IMR-90 (cell line): ENCODE measurements at regions not wholly inside any gene's neighbourhood (a gene's known extent, or its start where the extent isn't known, plus 50 kb on each side); places are given as distances from the start of the nearest gene placed in this dataset.

Experiments
- ATAC-seq: fragments of 200-7000 bp; cut with Tn5 transposase; 2 replicates; pipeline ENCODE4 v1.9.1; 2020; ENCODE audit warnings: low read depth, mild to moderate bottlenecking, moderate library complexity
- BruUV-seq: library from RNA; stranded (reverse); fragments of 400-500 nt; replicated peaks from 2 replicates; lab custom pipeline; 2021; lab: Mats Ljungman, UMichigan
- CTCF ChIA-PET: fragments of 300-600 bp; formaldehyde crosslinking; extraction: SDS; loops from one replicate; lab custom pipeline; 2021; ENCODE audit warnings: antibody characterized with exemption; lab: Yijun Ruan, JAX
- POLR2A ChIA-PET: fragments of 300-600 bp; sonication (Branson Sonifier 250); formaldehyde crosslinking; loops from one replicate; lab custom pipeline; 2022; ENCODE audit warnings: antibody characterized with exemption; ENCODE audit not compliant: unreplicated experiment; lab: Charles Lee
- DNase-seq: peaks from one replicate; pipeline ENCODE4 v3.0.0; 2013
- H2AFZ ChIP-seq: replicated peaks from 2 replicates; pipeline ENCODE3; 2013; ENCODE audit warnings: low read length, mild to moderate bottlenecking; ENCODE audit not compliant: poor library complexity
- H2AK5ac ChIP-seq: 2 replicates; pipeline ENCODE4 v1.6.1; 2013; ENCODE audit warnings: low read depth, low read length, inconsistent platforms
- H2AK9ac ChIP-seq: replicated peaks from 2 replicates; pipeline ENCODE3; 2013; ENCODE audit warnings: mild to moderate bottlenecking, low read depth, low read length, moderate library complexity; ENCODE audit not compliant: poor library complexity
- H2BK120ac ChIP-seq: 2 replicates; pipeline ENCODE4 v1.6.1; 2013; ENCODE audit warnings: low read depth, low read length, inconsistent platforms
- H2BK15ac ChIP-seq: 3 replicates; pipeline ENCODE4 v1.6.1; 2013; ENCODE audit warnings: low read depth, low read length, inconsistent platforms
- H2BK20ac ChIP-seq: 2 replicates; pipeline ENCODE4 v1.6.1; 2013; ENCODE audit warnings: low read depth, mild to moderate bottlenecking, inconsistent platforms, low read length, moderate library complexity
- H2BK5ac ChIP-seq: 2 replicates; pipeline ENCODE4 v1.6.1; 2013; ENCODE audit warnings: mild to moderate bottlenecking, low read depth, low read length, inconsistent platforms; ENCODE audit not compliant: poor library complexity, severe bottlenecking
- H3K14ac ChIP-seq: replicated peaks from 2 replicates; pipeline ENCODE4 v1.6.1; 2013; ENCODE audit warnings: low read depth, low read length, inconsistent platforms
- H3K18ac ChIP-seq: 2 replicates; pipeline ENCODE4 v1.6.1; 2013; ENCODE audit warnings: low read depth, low read length, control low read depth
- H3K23ac ChIP-seq: 2 replicates; pipeline ENCODE4 v1.6.1; 2013; ENCODE audit warnings: low read depth, low read length, inconsistent platforms
- H3K27ac ChIP-seq: 2 replicates; pipeline ENCODE4 v1.5.1; 2013; ENCODE audit warnings: mild to moderate bottlenecking, control low read depth, low read length; ENCODE audit not compliant: insufficient read depth
- H3K27me3 ChIP-seq: 2 replicates; pipeline ENCODE4 v1.6.1; 2013; ENCODE audit warnings: low read length; ENCODE audit not compliant: control insufficient read depth, insufficient read depth
- H3K36me3 ChIP-seq: 2 replicates; pipeline ENCODE4 v1.6.1; 2013; ENCODE audit warnings: low read length, mixed read lengths; ENCODE audit not compliant: control insufficient read depth, insufficient read depth
- H3K4ac ChIP-seq: 2 replicates; pipeline ENCODE4 v1.6.1; 2013; ENCODE audit warnings: low read depth, low read length, inconsistent platforms
- H3K4me1 ChIP-seq: 2 replicates; pipeline ENCODE4 v1.6.1; 2013; ENCODE audit warnings: low read length, mixed read lengths; ENCODE audit not compliant: control insufficient read depth, insufficient read depth
- H3K4me2 ChIP-seq: 2 replicates; pipeline ENCODE4 v1.6.1; 2013; ENCODE audit warnings: low read depth, mild to moderate bottlenecking, control low read depth, low read length, moderate library complexity
- H3K4me3 ChIP-seq: 2 replicates; pipeline ENCODE4 v1.5.1; 2013; ENCODE audit warnings: low read depth, mild to moderate bottlenecking, control low read depth, low read length, moderate library complexity; ENCODE audit not compliant: insufficient read depth
- H3K56ac ChIP-seq: 2 replicates; pipeline ENCODE4 v1.6.1; 2013; ENCODE audit warnings: low read length, inconsistent platforms; ENCODE audit not compliant: insufficient read depth; ENCODE audit errors: extremely low read depth
- H3K79me1 ChIP-seq, 2 experiments: 2 replicates each; pipeline ENCODE4 v1.6.1; 2013; ENCODE audit warnings: low read length in 2 of 2, inconsistent platforms in 1 of 2, low read depth in 1 of 2
- H3K9ac ChIP-seq: 2 replicates; pipeline ENCODE4 v1.6.1; 2013; ENCODE audit warnings: low read depth, low read length, control low read depth
- H3K9me1 ChIP-seq: 2 replicates; pipeline ENCODE4 v1.6.1; 2013; ENCODE audit warnings: low read length, inconsistent platforms; ENCODE audit not compliant: insufficient read depth
- H3K9me3 ChIP-seq: 2 replicates; pipeline ENCODE4 v1.6.1; 2013; ENCODE audit warnings: low read length; ENCODE audit not compliant: control insufficient read depth, insufficient read depth
- H4K20me1 ChIP-seq: 2 replicates; pipeline ENCODE4 v1.6.1; 2013; ENCODE audit warnings: low read length, inconsistent platforms; ENCODE audit not compliant: insufficient read depth
- H4K5ac ChIP-seq: 2 replicates; pipeline ENCODE4 v1.6.1; 2013; ENCODE audit warnings: mild to moderate bottlenecking, low read depth, low read length, control low read depth
- H4K8ac ChIP-seq, 2 experiments: 2 replicates each; pipeline ENCODE4 v1.6.1; 2013; ENCODE audit warnings: low read depth in 2 of 2, low read length in 2 of 2, control low read depth in 1 of 2, inconsistent platforms in 1 of 2
- H4K91ac ChIP-seq: 2 replicates; pipeline ENCODE4 v1.6.1; 2013; ENCODE audit warnings: low read depth, low read length, inconsistent platforms; ENCODE audit not compliant: insufficient read depth
- BHLHE40 ChIP-seq: fragments of 150-350 bp; IDR thresholded peaks from 2 replicates; pipeline ENCODE4 v1.6.1; 2016; ENCODE audit warnings: mild to moderate bottlenecking, low read depth, low read length
- CEBPB ChIP-seq: IDR thresholded peaks from 2 replicates; pipeline ENCODE4 v1.6.1; 2012; ENCODE audit warnings: low read depth, low read length, improper control_type of control experiment
- CHD1 ChIP-seq: IDR thresholded peaks from 2 replicates; pipeline ENCODE4 v1.6.1; 2012; ENCODE audit warnings: low read depth, low read length, improper control_type of control experiment
- FOS ChIP-seq: fragments of 150-350 bp; IDR thresholded peaks from 2 replicates; pipeline ENCODE4 v1.6.1; 2016; ENCODE audit warnings: low read depth, low read length
- MAFK ChIP-seq: IDR thresholded peaks from 2 replicates; pipeline ENCODE4 v1.6.1; 2012; ENCODE audit warnings: low read depth, low read length, improper control_type of control experiment
- MAZ ChIP-seq: IDR thresholded peaks from 2 replicates; pipeline ENCODE4 v1.6.1; 2012; ENCODE audit warnings: low read depth, mild to moderate bottlenecking, low read length, improper control_type of control experiment, moderate library complexity, borderline replicate concordance
- MXI1 ChIP-seq: IDR thresholded peaks from 2 replicates; pipeline ENCODE4 v1.6.1; 2012; ENCODE audit warnings: low read depth, mild to moderate bottlenecking, low read length, moderate library complexity, borderline replicate concordance
- POLR2A ChIP-seq: IDR thresholded peaks from 2 replicates; pipeline ENCODE4 v1.6.1; 2012; ENCODE audit warnings: mild to moderate bottlenecking, low read depth, low read length
- RAD21 ChIP-seq: IDR thresholded peaks from 2 replicates; pipeline ENCODE4 v1.6.1; 2012; ENCODE audit warnings: low read length, improper control_type of control experiment
- RCOR1 ChIP-seq: IDR thresholded peaks from 2 replicates; pipeline ENCODE4 v1.6.1; 2012; ENCODE audit warnings: mild to moderate bottlenecking, low read length, improper control_type of control experiment; ENCODE audit not compliant: insufficient replicate concordance
- RFX5 ChIP-seq: IDR thresholded peaks from 2 replicates; pipeline ENCODE4 v1.8.0; 2012; ENCODE audit warnings: low read depth, mild to moderate bottlenecking, low read length, moderate library complexity
- WGBS, 2 experiments: methylation state at CpG; one replicate each; pipeline versions ENCODE4 v1.1.5 to v1.1.7; 2013; ENCODE audit warnings: missing lambda C conversion rate in 2 of 2; ENCODE audit not compliant: insufficient read length in 1 of 2; ENCODE audit errors: extremely low coverage in 2 of 2; 5-methylcytosine and 5-hydroxymethylcytosine counted together
- dilution Hi-C: fragments of 300-500 bp; cut with HindIII; formaldehyde crosslinking; loops from one replicate; pipeline ENCODE4 v1.14.3; 2018; ENCODE audit warnings: low sequenced_read_pairs; ENCODE audit not compliant: unreplicated experiment
- in situ Hi-C: fragments of 300-500 bp; cut with MboI; formaldehyde crosslinking; loops from 3 replicates; pipeline ENCODE4 v1.14.3; 2019; ENCODE audit warnings: low sequenced_read_pairs, inconsistent platforms, mixed read lengths
- intact Hi-C: fragments of 100-400 bp; cut with micrococcal nuclease; formaldehyde crosslinking; loops from 2 replicates; pipeline ENCODE4 v1.10.0; 2022
- TF ChIP-seq, protein P1 (sequence below): conservative IDR thresholded peaks from 2 replicates; pipeline ENCODE4 v1.5.1; 2012; ENCODE audit warnings: mild to moderate bottlenecking, low read depth, low read length, improper control_type of control experiment
- TF ChIP-seq, protein P2 (sequence below): fragments of 150-350 bp; IDR thresholded peaks from 2 replicates; pipeline ENCODE4 v1.6.1; 2017; ENCODE audit warnings: mild to moderate bottlenecking, antibody characterized with exemption, low read length, low read depth

DNA sequence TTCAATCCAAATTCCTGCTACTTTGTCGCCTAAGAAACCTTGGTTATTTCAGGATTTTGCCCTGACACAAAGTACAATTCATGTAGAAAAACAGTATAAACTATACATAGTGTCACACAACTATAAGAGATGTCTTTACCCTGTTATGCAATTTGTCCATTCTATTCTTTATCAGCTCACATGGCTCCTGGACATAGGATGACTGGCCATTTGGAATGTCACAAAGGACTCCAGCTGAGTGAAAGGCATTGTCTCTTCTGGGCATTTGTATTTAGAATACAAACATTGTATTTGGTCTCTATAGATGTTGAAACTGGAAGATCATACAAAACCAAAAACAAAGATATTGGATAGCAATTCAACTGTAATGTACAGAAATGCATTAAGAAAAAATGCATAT lies 944.6 kb upstream of the LRRTM1 start:
- Histone ChIP-seq H2BK5ac (no peak overlapping the region), H2BK120ac (no peak overlapping the region), H3K9ac (no peak overlapping the region), H3K4ac (no peak overlapping the region), H4K8ac (no peak overlapping the region), H3K4me2 (no peak overlapping the region), H4K20me1 (no peaks in the 10 kb centered on the region), H3K4me1 (no peaks in the 10 kb centered on the region), H3K9me1 (no peaks in the 10 kb centered on the region), H3K18ac (no peak overlapping the region), H3K27me3 (no peaks in the 10 kb centered on the region), H3K56ac (no peak overlapping the region), H2BK20ac (no peak overlapping the region), H4K91ac (no peak overlapping the region), H3K14ac (no peak overlapping the region), H2AFZ (no peak overlapping the region), H3K4me3 (no peak overlapping the region), H3K36me3 (no peaks in the 10 kb centered on the region), H2AK5ac (no peak overlapping the region), H3K23ac (no peak overlapping the region), H3K79me1 (no peaks in the 10 kb centered on the region), H3K9me3 (peaks cover 3% of the 10 kb centered on the region; the same call in 1 of the 2 replicates), H2BK15ac (no peak overlapping the region), H3K27ac (no peak overlapping the region), H4K5ac (no peak overlapping the region), H2AK9ac (no peak overlapping the region)
- BruUV-seq, result no TSS peak
- TF ChIP-seq BHLHE40 (no peak), CEBPB (no peak), POLR2A (no peak), MAZ (no peak), CHD1 (no peak), FOS (no peak), RAD21 (no peak), MAFK (no peak), MXI1 (no peak), RFX5 (no peak), RCOR1 (no peak)
- TF ChIP-seq, protein P1, sequence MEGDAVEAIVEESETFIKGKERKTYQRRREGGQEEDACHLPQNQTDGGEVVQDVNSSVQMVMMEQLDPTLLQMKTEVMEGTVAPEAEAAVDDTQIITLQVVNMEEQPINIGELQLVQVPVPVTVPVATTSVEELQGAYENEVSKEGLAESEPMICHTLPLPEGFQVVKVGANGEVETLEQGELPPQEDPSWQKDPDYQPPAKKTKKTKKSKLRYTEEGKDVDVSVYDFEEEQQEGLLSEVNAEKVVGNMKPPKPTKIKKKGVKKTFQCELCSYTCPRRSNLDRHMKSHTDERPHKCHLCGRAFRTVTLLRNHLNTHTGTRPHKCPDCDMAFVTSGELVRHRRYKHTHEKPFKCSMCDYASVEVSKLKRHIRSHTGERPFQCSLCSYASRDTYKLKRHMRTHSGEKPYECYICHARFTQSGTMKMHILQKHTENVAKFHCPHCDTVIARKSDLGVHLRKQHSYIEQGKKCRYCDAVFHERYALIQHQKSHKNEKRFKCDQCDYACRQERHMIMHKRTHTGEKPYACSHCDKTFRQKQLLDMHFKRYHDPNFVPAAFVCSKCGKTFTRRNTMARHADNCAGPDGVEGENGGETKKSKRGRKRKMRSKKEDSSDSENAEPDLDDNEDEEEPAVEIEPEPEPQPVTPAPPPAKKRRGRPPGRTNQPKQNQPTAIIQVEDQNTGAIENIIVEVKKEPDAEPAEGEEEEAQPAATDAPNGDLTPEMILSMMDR, result no peak
- TF ChIP-seq, protein P2, sequence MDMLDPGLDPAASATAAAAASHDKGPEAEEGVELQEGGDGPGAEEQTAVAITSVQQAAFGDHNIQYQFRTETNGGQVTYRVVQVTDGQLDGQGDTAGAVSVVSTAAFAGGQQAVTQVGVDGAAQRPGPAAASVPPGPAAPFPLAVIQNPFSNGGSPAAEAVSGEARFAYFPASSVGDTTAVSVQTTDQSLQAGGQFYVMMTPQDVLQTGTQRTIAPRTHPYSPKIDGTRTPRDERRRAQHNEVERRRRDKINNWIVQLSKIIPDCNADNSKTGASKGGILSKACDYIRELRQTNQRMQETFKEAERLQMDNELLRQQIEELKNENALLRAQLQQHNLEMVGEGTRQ, result no peak
- POLR2A ChIA-PET, result no interaction called here
- dilution Hi-C loops, result no loop called here
- DNase-seq, result no peak
- CTCF ChIA-PET, result interaction anchor here (0.6 kb wide), 1 partner anchor 191 kb away, joined by 3 read pairs; no protein-coding TSS in a partner anchor
- ATAC-seq, result no peak
- intact Hi-C loops, result no loop called here
- no CpG with 5 or more reads among the region's 1 CpG for WGBS, 2 experiments
- in situ Hi-C loops, result no loop called here
